ENCODE measurements at regions not wholly inside any gene's neighbourhood (a gene's known extent, or its start where the extent isn't known, plus 50 kb on each side); places are given as distances from the start of the nearest gene placed in this dataset.

DNA sequence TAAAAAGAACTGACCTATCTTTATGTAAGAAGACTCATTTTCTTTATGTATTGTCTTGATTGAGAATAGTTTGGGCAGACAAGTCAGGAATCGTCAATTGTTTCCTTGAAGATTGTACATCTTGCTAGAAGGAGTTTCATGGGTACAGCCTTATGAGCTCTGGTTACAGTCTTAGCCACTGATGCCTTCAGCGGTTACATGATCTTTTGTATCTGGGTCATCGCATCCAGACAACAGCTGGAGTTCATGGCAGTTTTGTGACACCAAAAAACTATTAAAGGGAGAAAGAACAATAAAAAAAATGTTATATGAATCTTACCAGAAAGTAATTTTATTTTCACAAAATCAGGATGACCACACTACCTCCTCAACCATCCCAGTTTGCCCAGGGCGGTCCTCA lies 520.5 kb upstream of the CDH7 start:
- TF ChIP-seq, protein P1, sequence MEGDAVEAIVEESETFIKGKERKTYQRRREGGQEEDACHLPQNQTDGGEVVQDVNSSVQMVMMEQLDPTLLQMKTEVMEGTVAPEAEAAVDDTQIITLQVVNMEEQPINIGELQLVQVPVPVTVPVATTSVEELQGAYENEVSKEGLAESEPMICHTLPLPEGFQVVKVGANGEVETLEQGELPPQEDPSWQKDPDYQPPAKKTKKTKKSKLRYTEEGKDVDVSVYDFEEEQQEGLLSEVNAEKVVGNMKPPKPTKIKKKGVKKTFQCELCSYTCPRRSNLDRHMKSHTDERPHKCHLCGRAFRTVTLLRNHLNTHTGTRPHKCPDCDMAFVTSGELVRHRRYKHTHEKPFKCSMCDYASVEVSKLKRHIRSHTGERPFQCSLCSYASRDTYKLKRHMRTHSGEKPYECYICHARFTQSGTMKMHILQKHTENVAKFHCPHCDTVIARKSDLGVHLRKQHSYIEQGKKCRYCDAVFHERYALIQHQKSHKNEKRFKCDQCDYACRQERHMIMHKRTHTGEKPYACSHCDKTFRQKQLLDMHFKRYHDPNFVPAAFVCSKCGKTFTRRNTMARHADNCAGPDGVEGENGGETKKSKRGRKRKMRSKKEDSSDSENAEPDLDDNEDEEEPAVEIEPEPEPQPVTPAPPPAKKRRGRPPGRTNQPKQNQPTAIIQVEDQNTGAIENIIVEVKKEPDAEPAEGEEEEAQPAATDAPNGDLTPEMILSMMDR (IDR thresholded peaks at IDR 0.05; ENCODE audit: insufficient read depth, low read depth, low read length), result no peak
- H3K4me3 ChIP-seq (ENCODE audit: low read depth, low read length), result no peak overlapping the region
- no peak for DNase-seq (ENCODE audit: low read depth)

DNA sequence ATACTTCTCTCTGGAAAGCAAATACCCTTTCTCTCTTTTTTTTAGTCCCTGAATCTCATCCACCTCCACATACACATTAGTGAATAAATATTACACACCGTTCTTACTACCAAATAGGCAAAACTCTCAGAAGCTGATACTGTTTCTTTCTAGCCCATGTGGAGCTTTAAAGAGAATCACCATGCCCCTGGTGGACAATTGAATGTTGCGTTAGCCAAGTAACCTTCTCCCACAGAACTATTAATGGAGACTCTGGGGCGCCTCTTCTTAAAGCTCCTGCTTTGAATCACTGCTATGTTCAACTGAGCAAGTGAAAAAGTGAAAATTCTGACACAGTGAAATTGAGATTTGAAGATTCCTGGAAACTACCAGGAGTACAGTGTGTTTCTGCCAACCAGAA lies 522.8 kb upstream of the CDH7 start:
- DNase-seq (ENCODE audit: low read depth), result no peak
- TF ChIP-seq, protein P1 (IDR thresholded peaks at IDR 0.05; ENCODE audit: insufficient read depth, low read depth, low read length), result no peak
- H3K4me3 ChIP-seq (ENCODE audit: low read depth, low read length), result no peak overlapping the region

DNA sequence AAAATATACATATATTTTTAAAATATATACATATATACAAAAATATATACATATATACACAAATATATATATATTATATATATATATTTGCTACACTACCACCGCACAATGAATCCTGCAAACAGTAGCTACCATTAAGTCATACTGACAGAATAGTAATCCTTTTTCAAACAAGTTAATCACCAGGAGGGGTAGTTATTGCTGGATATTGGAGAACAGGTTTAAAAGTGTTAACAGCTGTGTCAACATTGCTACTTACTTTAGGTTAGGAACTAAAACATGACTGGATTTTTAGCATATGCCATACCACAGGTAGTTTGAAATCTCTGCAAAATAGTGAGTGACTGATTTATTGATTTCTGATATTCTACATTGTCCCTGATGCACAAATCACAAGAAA lies 529.1 kb upstream of the CDH7 start:
- TF ChIP-seq, protein P1 (IDR thresholded peaks at IDR 0.05; ENCODE audit: insufficient read depth, low read depth, low read length), result no peak
- DNase-seq (ENCODE audit: low read depth), result no peak

DNA sequence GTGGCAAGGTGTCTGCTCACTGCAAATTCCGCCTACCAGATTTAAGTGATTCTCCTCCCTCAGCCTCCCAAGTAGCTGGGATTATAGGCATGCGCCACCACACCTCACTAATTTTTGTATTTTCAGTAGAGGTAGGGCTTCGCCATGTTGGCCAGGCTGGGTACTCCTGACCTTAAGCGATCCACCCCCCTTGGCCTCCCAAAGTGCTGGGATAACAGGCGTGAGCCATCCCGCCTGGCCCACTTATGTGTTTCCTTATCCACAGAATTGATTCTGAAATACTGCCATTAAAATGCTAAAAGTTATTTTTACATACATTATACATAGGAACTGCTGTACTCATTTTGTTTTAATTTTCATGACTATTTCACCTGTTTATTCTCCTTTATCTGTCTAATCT lies 529.7 kb upstream of the CDH7 start:
- TF ChIP-seq, protein P1 (IDR thresholded peaks at IDR 0.05; ENCODE audit: insufficient read depth, low read depth, low read length), result no peak
- DNase-seq (ENCODE audit: low read depth), result no peak
- H3K4me3 ChIP-seq (ENCODE audit: low read depth, low read length), result no peak overlapping the region

More for the DNA sequence above, 529.1 kb upstream of the CDH7 start:
- no peak overlapping the region for H3K4me3 ChIP-seq (ENCODE audit: low read depth, low read length)

DNA sequence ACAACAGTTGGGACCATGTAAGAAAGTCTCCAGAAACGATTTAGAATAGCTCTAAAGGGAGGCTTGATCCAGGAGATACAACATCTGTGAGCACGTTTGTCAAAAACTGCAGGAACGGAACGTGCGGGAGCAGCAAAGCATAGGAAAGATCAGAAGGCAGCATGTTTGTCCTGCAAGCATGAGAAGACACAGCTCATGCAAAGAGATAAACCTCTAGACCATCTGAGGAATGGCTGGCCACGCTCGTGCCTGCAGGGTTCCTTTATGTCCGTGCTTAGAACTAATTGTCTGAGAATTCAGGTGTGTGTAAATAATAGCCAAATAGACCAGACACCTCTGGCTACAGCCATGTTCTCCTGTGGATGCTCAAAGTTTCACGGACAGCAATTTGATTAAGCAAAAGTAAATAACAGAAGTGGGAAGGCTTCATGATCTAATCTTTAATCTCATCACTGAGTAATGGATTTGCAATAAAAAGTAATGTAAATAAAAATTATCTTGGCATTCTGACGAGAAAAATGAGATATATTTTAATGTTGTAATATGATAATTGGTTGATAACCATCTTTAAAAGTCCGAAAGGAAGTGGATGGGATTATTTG lies 534.8 kb upstream of the CDH7 start:
- H3K4me3 ChIP-seq (ENCODE audit: low read depth, low read length), result no peak overlapping the region
- TF ChIP-seq, protein P1 (IDR thresholded peaks at IDR 0.05; ENCODE audit: insufficient read depth, low read depth, low read length), result no peak
- no peak for DNase-seq (ENCODE audit: low read depth)

DNA sequence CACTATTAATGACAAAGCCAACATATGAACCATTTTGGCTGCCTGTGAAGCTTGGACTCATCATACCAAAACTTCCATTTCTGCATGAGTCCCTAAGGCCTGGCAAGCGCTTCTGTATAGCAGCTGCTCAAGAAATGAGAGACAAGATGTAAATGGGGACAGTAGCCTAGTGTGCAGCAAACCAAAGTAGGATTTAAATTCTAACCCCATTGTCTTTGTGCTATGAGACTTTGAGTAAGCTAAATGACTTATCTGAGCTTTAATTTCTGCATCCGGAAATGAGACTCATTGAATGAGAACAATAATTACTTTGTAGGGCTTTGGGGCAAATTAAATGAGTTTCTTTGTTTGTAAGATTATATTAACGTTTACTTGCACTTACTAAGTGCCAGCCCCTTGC lies 536.4 kb upstream of the CDH7 start:
- no peak overlapping the region for H3K4me3 ChIP-seq (ENCODE audit: low read depth, low read length)
- TF ChIP-seq, protein P1 (IDR thresholded peaks at IDR 0.05; ENCODE audit: insufficient read depth, low read depth, low read length), result no peak
- DNase-seq (ENCODE audit: low read depth), result no peak

All from fibroblast of villous mesenchyme (primary cell).